ENCODE measurements at regions not wholly inside any gene's neighbourhood (a gene's known extent, or its start where the extent isn't known, plus 50 kb on each side); places are given as distances from the start of the nearest gene placed in this dataset.

DNA sequence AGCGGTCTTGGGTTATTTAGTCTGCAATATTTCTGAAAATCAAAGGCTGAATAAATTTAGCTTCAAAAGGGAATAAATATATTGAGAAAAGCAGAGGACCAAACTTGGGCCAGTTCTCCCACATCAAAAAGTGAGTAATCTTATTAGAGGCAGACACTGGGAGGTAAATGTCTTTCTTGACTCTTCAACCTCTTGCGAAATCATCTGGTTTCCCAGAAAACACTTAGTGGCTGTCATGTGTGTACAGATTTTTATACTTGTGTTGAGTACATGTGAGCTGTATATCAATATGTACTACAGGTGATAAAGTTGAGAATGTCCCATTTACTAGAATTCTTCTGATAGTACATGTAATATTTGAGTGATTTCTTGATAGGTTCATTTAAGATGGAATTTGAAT, 454.9 kb downstream of the PRR16 start:
- TF ChIP-seq CTCF (IDR thresholded peaks at IDR 0.05) (no peak), POLR2AphosphoS5 (IDR thresholded peaks at IDR 0.05) (no peak)
